ENCODE measurements at regions not wholly inside any gene's neighbourhood (a gene's known extent, or its start where the extent isn't known, plus 50 kb on each side); places are given as distances from the start of the nearest gene placed in this dataset.

GRCh38 chr10:6695519-6695918, 115.4 kb upstream of the PRKCQ start:
- ATAC-seq = no peak
- H3K36me3 ChIP-seq (ENCODE audit: control insufficient read depth in 1 of 2, insufficient read depth in 2 of 2, low read length in 2 of 2) = no peaks in the 10 kb centered on the region
- CTCF ChIA-PET = no interaction called here
- POLR2A ChIA-PET = no interaction called here
- H3K27me3 ChIP-seq (ENCODE audit: insufficient read depth, low read length) = peaks cover 64% of the 10 kb centered on the region
- no peaks in the 10 kb centered on the region for H4K20me1 ChIP-seq (ENCODE audit: insufficient read depth)
- no peaks in the 10 kb centered on the region for H3K4me1 ChIP-seq (ENCODE audit: control insufficient read depth in 1 of 2, insufficient read depth in 2 of 2, low read length in 2 of 2)
- H3K27ac ChIP-seq (ENCODE audit: low read depth, low read length) = no peak overlapping the region
- no TSS peak for BruUV-seq (replicated peaks)
- H3K9me3 ChIP-seq (ENCODE audit: control insufficient read depth in 1 of 2, insufficient read depth in 1 of 2, low read depth in 1 of 2, low read length in 2 of 2) = no peaks in the 10 kb centered on the region
- H3K9me2 ChIP-seq (ENCODE audit: insufficient read depth) = no peaks in the 10 kb centered on the region
- H3K9ac ChIP-seq (ENCODE audit: low read length) = no peak overlapping the region
- TF ChIP-seq POLR2A (IDR thresholded peaks at IDR 0.05; ENCODE audit: borderline replicate concordance, extremely low read depth, insufficient read depth, insufficient read length) (no peak), ZNF274 (IDR thresholded peaks at IDR 0.05; ENCODE audit: low read depth, low read length) (no peak), POLR2AphosphoS5 (IDR thresholded peaks at IDR 0.05; ENCODE audit: low read depth, low read length) (no peak), CEBPB (IDR thresholded peaks at IDR 0.05; ENCODE audit: low read depth) (no peak), ZFX (IDR thresholded peaks at IDR 0.05) (no peak), CBX3 (IDR thresholded peaks at IDR 0.05; ENCODE audit: low read depth) (no peak), YY1 (IDR thresholded peaks at IDR 0.05; ENCODE audit: extremely low read depth, insufficient replicate concordance, low read depth, low read length) (no peak), RAD21 (IDR thresholded peaks at IDR 0.05; ENCODE audit: low read depth) (no peak), SIN3A (IDR thresholded peaks at IDR 0.05; ENCODE audit: low read depth) (no peak), SP1 (IDR thresholded peaks at IDR 0.05; ENCODE audit: low read depth) (no peak)
- TF ChIP-seq, protein P1, sequence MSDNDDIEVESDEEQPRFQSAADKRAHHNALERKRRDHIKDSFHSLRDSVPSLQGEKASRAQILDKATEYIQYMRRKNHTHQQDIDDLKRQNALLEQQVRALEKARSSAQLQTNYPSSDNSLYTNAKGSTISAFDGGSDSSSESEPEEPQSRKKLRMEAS (IDR thresholded peaks at IDR 0.05) = no peak
- H3K4me3 ChIP-seq (replicated peaks in 1 of 2; ENCODE audit: low read depth in 1 of 2, low read length in 2 of 2) = no peak overlapping the region
- H3K79me2 ChIP-seq (ENCODE audit: insufficient read depth, low read length) = no peaks in the 10 kb centered on the region
- intact Hi-C loops (cut with micrococcal nuclease) = no loop called here
- no peak overlapping the region for H2AFZ ChIP-seq (ENCODE audit: low read depth, low read length, poor library complexity, severe bottlenecking)
- RAD21 ChIA-PET (ENCODE audit: low non-redundant PET in 1 of 2, low total read pairs in 2 of 2, uncharacterized antibody in 2 of 2, unreplicated experiment in 2 of 2) = no interaction called here
- no peak for DNase-seq (ENCODE audit: low read depth, low spot score)
- H3K4me2 ChIP-seq (ENCODE audit: low read length) = no peak overlapping the region

GRCh38 chr10:6694447-6695140, 114.5 kb upstream of the PRKCQ start:
- DNase-seq (ENCODE audit: low read depth, low spot score) (no peak), ATAC-seq (no peak)
- intact Hi-C loops (cut with micrococcal nuclease) = no loop called here
- no peaks in the 10 kb centered on the region for H4K20me1 ChIP-seq (ENCODE audit: insufficient read depth)
- H3K9ac ChIP-seq (ENCODE audit: low read length) = no peak overlapping the region
- CTCF ChIA-PET = no interaction called here
- BruUV-seq (replicated peaks) = no TSS peak
- no peak overlapping the region for H3K4me3 ChIP-seq (replicated peaks in 1 of 2; ENCODE audit: low read depth in 1 of 2, low read length in 2 of 2)
- no peak overlapping the region for H3K4me2 ChIP-seq (ENCODE audit: low read length)
- no peaks in the 10 kb centered on the region for H3K9me2 ChIP-seq (ENCODE audit: insufficient read depth)
- H3K79me2 ChIP-seq (ENCODE audit: insufficient read depth, low read length) = no peaks in the 10 kb centered on the region
- H3K27me3 ChIP-seq (ENCODE audit: insufficient read depth, low read length) = peaks cover 57% of the 10 kb centered on the region
- POLR2A ChIA-PET = no interaction called here
- H3K9me3 ChIP-seq (ENCODE audit: control insufficient read depth in 1 of 2, insufficient read depth in 1 of 2, low read depth in 1 of 2, low read length in 2 of 2) = no peaks in the 10 kb centered on the region
- RAD21 ChIA-PET (ENCODE audit: low non-redundant PET in 1 of 2, low total read pairs in 2 of 2, uncharacterized antibody in 2 of 2, unreplicated experiment in 2 of 2) = no interaction called here
- no peak overlapping the region for H3K27ac ChIP-seq (ENCODE audit: low read depth, low read length)
- no peaks in the 10 kb centered on the region for H3K4me1 ChIP-seq (ENCODE audit: control insufficient read depth in 1 of 2, insufficient read depth in 2 of 2, low read length in 2 of 2)
- H3K36me3 ChIP-seq (ENCODE audit: control insufficient read depth in 1 of 2, insufficient read depth in 2 of 2, low read length in 2 of 2) = no peaks in the 10 kb centered on the region
- H2AFZ ChIP-seq (ENCODE audit: low read depth, low read length, poor library complexity, severe bottlenecking) = no peak overlapping the region
- TF ChIP-seq SRF (IDR thresholded peaks at IDR 0.05; ENCODE audit: low read depth) (no peak), TCF7L2 (IDR thresholded peaks at IDR 0.05; ENCODE audit: borderline replicate concordance, extremely low read depth, insufficient read depth, insufficient read length) (no peak), ATF3 (IDR thresholded peaks at IDR 0.05) (no peak), EGR1 (IDR thresholded peaks at IDR 0.05; ENCODE audit: low read depth) (no peak), JUND (IDR thresholded peaks at IDR 0.05) (no peak), CBX3 (IDR thresholded peaks at IDR 0.05; ENCODE audit: low read depth) (no peak), EZH2 (IDR thresholded peaks at IDR 0.05) (no peak), SP1 (IDR thresholded peaks at IDR 0.05; ENCODE audit: low read depth) (no peak), POLR2AphosphoS5 (IDR thresholded peaks at IDR 0.05; ENCODE audit: low read depth, low read length) (no peak), CEBPB (IDR thresholded peaks at IDR 0.05; ENCODE audit: low read depth) (no peak), YY1 (IDR thresholded peaks at IDR 0.05; ENCODE audit: extremely low read depth, insufficient replicate concordance, low read depth, low read length) (no peak), SIN3A (IDR thresholded peaks at IDR 0.05; ENCODE audit: low read depth) (no peak), ZNF274 (IDR thresholded peaks at IDR 0.05; ENCODE audit: low read depth, low read length) (no peak)
- TF ChIP-seq, protein P1 (IDR thresholded peaks at IDR 0.05) = no peak
- TF ChIP-seq, protein P2, sequence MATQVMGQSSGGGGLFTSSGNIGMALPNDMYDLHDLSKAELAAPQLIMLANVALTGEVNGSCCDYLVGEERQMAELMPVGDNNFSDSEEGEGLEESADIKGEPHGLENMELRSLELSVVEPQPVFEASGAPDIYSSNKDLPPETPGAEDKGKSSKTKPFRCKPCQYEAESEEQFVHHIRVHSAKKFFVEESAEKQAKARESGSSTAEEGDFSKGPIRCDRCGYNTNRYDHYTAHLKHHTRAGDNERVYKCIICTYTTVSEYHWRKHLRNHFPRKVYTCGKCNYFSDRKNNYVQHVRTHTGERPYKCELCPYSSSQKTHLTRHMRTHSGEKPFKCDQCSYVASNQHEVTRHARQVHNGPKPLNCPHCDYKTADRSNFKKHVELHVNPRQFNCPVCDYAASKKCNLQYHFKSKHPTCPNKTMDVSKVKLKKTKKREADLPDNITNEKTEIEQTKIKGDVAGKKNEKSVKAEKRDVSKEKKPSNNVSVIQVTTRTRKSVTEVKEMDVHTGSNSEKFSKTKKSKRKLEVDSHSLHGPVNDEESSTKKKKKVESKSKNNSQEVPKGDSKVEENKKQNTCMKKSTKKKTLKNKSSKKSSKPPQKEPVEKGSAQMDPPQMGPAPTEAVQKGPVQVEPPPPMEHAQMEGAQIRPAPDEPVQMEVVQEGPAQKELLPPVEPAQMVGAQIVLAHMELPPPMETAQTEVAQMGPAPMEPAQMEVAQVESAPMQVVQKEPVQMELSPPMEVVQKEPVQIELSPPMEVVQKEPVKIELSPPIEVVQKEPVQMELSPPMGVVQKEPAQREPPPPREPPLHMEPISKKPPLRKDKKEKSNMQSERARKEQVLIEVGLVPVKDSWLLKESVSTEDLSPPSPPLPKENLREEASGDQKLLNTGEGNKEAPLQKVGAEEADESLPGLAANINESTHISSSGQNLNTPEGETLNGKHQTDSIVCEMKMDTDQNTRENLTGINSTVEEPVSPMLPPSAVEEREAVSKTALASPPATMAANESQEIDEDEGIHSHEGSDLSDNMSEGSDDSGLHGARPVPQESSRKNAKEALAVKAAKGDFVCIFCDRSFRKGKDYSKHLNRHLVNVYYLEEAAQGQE (IDR thresholded peaks at IDR 0.05; ENCODE audit: low read depth) = no peak

Measured in HCT116 (cell line).